ENCODE measurements at regions not wholly inside any gene's neighbourhood (a gene's known extent, or its start where the extent isn't known, plus 50 kb on each side); places are given as distances from the start of the nearest gene placed in this dataset.
A peak's percentile ranks its signal among the peaks of the same experiment; 100 is the strongest.

DNA sequence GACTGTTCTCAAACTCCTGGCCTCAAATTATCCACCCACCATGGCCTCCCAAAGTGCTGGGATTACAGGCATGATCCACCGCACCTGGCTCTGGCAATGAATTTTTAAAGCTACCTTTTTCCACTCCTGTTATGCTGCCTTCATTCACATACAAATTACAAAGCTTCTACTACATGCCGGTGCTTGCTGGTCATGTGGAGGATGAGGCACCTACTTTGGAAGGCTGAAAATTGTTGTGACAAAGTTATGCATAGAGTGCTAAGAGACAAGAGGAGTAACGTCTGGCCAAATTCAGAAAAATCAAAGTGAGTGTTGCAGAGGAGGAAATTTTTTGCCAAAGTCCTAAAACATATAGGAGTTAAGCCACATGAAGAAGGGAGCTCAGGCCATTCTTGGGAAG, 191.7 kb upstream of the PPFIA2 start:
- DNase-seq = no peak

DNA sequence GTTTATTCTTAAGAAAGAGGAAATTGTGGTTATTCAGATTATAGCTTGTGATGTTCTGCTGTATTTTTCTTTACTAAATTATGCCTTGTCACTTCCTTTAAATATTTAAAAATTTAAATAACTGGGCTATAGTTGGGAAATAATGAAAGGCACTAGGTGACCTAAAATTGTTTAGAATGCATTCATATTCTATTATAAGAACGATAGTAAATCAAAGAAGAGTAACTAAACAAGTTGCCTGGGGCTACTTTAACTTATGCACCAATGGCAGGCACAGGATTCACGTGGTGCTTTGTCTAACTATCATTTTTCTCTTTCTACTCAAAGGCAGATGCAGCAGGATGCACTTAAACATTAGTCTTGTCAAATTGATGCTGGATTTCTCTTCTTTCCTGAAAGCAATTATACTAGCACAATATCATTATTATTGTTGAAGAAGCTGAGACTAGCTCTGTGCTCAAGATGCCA, 190.7 kb upstream of the PPFIA2 start:
- DNase-seq = peak in 2 of 3 experiments; percentile 50 to 83

- DNase-seq = peak in 2 of 3 experiments; percentile 40 to 82
These were observed 190.3 kb upstream of the PPFIA2 start for GRCh38 chr12:81949416-81949815.

DNA sequence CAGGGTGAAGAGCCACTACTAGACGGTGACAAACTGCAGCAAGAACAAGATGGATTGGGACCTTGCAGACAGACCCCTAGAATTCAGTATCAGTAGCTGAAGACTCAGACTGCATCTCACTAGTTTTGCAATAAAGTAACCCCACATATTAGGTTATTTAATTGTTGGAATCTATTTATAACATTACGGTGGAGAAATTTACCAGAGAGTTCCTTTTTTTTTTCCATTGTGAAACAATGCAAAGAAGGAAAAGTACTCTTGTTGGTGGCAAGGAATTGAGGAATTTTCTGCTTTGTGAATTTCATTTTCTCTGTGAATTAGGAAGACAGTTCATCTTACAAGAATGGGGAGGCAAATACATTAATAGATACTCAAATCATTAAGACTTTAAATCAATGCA, 185.7 kb upstream of the PPFIA2 start:
- DNase-seq = no peak

GRCh38 chr12:81942594-81942993, 183.4 kb upstream of the PPFIA2 start:
- DNase-seq = no peak

DNA sequence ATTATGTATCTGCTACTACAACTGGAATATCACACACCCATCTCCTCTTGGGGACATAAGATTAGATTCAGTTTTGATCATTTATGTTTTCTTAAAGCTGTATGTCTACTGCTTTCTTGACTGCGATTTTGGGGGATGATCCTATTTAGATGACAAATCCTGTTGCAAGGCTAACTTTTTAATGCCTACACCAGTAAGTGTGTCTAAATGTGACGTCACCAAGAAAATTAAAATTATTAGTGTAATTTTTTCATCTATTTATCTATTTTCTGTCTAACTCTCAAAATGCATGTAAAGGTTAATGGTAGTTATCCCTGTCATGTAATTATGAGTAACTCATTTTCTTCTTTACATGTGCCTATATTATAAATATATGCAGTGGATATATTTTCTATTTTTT, 170.9 kb upstream of the PPFIA2 start:
- no peak for DNase-seq

GRCh38 chr12:81896771-81897170, 137.6 kb upstream of the PPFIA2 start:
- no peak for DNase-seq

DNA sequence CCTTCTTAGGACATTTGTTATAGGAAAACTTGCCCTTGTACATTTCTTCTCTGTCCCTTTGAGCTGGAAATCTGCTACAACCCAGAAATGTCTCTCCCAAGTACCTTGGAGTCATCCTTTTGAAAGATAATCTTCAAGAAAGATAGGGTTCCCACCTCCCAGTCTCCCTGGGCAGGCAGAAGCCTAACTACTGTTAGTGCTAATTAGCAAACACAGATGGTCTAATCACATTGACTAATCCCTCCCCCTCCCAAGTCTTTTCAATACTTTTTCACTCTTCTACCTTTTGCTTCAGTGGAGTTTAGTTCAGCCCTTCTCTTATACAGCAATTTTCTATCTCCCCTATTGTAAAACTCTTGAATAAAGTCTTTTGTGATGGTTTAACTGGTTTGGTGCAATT, 129.8 kb upstream of the PPFIA2 start:
- DNase-seq = no peak

DNA sequence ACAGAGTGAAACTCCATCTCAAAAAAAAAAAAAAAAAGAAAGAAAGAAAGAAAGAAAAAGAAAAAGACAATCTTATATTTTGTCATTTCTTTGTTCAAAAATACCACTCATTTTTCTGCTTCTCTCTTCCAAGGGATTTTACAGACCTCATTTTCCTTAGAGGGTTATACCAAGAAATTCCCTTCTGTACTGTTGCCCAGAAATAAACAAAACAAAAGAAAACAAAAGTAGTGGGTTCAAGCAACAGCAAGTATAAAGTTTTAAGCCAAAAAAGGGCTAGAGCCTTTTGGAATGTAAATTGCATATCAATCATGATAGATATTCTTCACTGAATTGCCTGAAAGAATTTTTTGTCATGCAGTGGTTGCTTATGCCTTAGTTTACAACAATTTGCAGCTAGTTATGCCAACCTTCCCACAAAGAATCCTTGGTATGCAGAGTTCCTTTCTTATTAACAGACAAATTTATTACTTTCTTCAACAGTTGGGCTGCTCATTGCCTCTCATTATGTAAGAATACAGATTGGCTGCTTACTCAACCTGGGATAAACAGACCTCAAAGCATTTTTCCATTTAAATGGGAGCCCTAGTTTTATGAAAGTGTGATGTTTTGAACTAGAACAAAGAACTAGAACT, 129.1 kb upstream of the PPFIA2 start:
- DNase-seq = no peak

- DNase-seq = no peak
These were observed 115.4 kb upstream of the PPFIA2 start for GRCh38 chr12:81874586-81874985.

GRCh38 chr12:81874166-81874565, 115.0 kb upstream of the PPFIA2 start:
- DNase-seq = peak in 1 of 3 experiments; percentile 16

GRCh38 chr12:81872400-81872799, 113.2 kb upstream of the PPFIA2 start:
- no peak for DNase-seq

DNA sequence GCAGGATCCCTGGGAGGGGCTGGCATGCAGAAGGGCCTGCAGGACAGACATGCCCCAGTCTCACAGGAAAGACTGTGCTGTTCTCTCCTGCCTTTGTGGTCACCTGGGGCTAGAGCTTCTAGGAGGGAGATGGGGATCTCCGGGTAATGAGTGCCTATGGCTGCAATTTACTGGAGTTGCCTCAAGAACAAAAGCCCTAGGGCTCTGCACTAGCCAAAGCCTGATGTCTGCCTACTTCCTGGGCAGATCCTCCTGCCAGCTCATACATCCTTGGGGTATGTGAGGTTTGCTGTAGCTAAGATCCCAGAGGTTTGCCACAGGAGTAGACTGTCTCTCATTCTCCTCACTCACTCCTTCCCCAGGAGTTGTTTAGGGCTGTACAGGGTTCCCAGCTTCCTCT, 106.9 kb upstream of the PPFIA2 start:
- no peak for DNase-seq

GRCh38 chr12:81863406-81863805, 104.3 kb upstream of the PPFIA2 start:
- no peak for DNase-seq

DNA sequence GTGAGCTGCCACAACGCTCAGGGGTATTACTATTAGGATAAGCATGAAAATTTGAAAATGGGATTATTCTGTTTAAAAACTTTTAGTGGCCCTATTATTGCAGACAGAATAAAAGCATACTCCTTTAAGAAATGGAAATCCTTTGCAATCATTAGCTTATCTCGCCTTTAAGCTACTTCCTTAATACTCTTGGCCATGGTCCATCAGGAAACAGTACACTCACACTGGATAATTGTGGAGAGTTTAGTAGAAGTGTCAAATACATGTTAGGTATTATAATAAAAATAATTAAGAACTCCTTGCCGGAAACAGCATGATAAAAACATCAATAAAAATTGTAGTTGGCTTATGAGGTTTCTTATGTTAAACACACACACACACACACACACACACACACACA, 100.4 kb upstream of the PPFIA2 start:
- DNase-seq = no peak

DNA sequence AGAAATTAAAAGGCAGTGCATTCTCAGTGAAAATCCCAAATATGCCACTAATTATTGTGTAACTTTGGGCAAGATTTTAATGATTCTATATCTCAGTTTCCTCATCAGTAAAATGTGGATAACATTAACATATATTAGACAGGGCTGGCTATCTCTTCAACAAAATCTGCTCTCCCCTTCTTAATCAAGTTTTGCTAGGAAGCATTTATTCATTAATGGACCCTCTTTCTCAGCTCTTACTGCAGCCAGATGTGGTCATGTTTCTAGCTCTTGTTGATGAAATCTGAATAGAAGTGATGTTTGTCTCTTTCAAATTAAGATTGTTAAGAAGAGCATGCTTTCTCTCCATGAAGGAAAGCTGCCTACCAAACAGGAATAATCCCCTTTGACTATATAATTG, 84.4 kb upstream of the PPFIA2 start:
- DNase-seq = no peak

DNA sequence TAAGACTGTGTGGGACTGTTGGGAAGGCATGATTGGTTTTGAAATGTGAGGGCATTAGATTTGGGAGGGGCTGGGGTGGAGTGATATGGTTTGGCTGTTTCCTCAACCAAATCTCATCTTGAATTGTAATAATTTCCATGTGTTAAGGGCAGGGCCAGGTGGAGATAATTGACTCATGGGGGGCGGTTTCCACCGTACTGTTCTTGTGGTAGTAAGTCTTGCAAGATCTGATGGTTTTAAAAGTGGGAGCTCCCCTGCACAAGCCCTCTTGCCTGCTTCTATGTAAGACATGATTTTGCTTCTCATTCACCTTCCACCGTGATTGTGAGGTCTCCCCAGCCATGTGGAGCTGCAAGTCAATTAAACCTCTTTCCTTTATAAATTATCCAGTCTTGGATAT, 76.6 kb upstream of the PPFIA2 start:
- DNase-seq = no peak

- no peak for DNase-seq
These were observed 61.0 kb upstream of the PPFIA2 start for GRCh38 chr12:81819991-81820633.

DNA sequence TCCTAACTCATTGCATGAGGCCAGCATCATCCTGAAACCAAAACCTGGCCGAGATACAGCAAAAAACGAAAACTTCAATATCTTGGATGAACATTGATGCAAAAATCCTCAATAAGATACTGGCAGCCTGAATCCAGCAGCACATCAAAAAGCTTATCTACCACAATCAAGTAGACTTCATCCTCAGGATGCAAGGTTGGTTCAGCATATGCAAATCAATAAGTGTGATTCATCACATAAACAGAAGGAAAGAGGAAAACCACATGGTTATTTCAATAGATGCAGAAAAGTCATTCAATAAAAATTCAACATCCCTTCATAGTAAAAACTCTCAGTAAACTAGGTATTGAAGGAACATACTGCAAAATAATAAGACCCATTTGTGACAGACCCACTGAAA, 56.5 kb upstream of the PPFIA2 start:
- DNase-seq = no peak

- DNase-seq = no peak
These were observed 52.6 kb upstream of the PPFIA2 start for GRCh38 chr12:81811778-81812125.

DNA sequence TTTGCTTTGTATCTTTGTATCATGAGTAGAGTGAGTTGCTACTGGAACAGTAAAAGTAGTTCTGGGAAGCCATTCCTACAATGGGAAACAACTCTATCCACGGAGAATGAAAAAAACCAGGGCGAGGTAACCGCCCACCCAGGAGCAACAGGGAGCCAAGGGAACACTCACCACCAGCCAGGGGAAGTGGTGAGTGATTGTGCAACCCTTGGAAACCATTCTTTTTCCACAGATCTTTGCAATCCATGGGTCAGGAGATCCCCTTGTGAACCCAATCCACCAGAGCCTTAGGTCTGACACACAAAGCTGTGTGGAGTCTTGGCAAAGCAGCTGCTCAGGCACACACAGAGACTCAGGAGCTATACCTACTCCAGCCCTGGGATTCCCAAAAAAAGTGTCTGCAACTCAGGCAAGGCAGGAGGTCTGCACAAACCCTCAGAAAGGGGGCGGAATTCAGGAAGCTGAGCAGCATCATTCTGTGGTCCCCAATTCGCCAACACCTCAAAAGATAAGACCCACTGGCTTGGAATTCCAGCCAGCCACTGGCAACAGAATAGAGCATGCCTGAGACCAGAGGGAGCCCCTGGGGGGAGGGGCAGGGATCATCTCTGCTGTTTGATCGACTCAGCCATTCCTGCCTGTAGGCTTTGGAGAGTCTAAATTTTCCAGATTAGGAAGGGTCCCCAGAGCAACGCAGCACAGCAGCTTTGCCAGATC, 52.1 kb upstream of the PPFIA2 start:
- DNase-seq = no peak

GRCh38 chr12:81809829-81810595, 50.9 kb upstream of the PPFIA2 start:
- DNase-seq = no peak

DNA sequence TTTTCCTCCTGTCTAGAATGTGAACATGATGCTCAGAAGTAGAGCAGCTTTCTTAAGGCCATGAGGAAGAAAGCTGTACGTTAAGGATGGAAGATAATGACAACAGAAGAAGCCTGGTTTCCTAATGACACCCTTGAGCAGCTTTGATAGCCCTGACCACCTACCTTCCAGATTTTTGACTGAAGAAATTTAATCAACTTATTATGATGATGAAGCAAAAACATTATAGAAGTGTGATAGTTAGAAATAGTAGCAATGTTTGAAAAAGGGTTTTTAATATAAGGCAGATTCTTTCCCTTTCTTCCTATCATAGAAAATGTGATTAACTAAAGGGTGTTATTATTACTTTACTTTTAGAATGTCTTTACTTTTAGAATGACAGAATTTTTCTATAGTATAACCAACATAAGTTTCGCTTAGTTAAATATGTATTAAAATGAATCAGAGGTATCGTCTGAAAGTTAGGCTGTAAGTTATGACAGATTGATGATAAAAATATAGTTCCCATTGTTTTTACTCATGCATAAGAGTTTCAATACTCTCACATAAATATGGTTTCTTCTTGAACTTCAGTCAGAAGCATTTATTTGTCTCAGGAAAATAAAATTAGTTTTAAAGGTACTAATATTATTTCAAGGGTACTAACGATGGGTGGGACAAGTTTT, 50.1 kb upstream of the PPFIA2 start:
- DNase-seq = no peak

All from NCI-H1417 (cell line).